Esophagus (tissue), 2 donors: ENCODE measurements at regions not wholly inside any gene's neighbourhood (a gene's known extent, or its start where the extent isn't known, plus 50 kb on each side); places are given as distances from the start of the nearest gene placed in this dataset.
"Not testable (repeated sequence)": the region's sequence is repeated elsewhere in the genome, so short reads cannot be mapped to it uniquely, and the experiment has no call there.

Experiments used
- H3K27ac ChIP-seq, 2 donors: one replicate each; pipeline ENCODE4 v1.5.1; 2013; ENCODE audit warnings: low read depth in 2 of 2, mild to moderate bottlenecking in 2 of 2, inconsistent platforms in 1 of 2, low read length in 1 of 2, moderate library complexity in 1 of 2
- H3K27me3 ChIP-seq, 2 donors: one replicate each; pipeline ENCODE4 v1.6.1; 2013; ENCODE audit warnings: low read length in 2 of 2, control low read depth in 1 of 2, mild to moderate bottlenecking in 1 of 2; ENCODE audit not compliant: insufficient read depth in 2 of 2, control insufficient read depth in 1 of 2
- H3K36me3 ChIP-seq, 2 donors: one replicate each; pipeline ENCODE4 v1.6.1; 2013; ENCODE audit warnings: low read length in 1 of 2; ENCODE audit not compliant: control insufficient read depth in 2 of 2, insufficient read depth in 2 of 2
- H3K4me1 ChIP-seq, 2 donors: one replicate each; pipeline ENCODE4 v1.6.1; 2013; ENCODE audit warnings: low read length in 1 of 2; ENCODE audit not compliant: control insufficient read depth in 2 of 2, insufficient read depth in 2 of 2
- H3K4me3 ChIP-seq, 2 donors: one replicate each; pipeline ENCODE4 v1.5.1; 2013; ENCODE audit warnings: low read length in 2 of 2, mild to moderate bottlenecking in 2 of 2, low read depth in 1 of 2, moderate library complexity in 1 of 2
- H3K9me3 ChIP-seq, 2 donors: one replicate each; pipeline ENCODE4 v1.6.1; 2013; ENCODE audit warnings: mild to moderate bottlenecking in 2 of 2, low read depth in 1 of 2, low read length in 1 of 2, moderate library complexity in 1 of 2; ENCODE audit not compliant: control insufficient read depth in 2 of 2, insufficient read depth in 1 of 2
- WGBS, 2 donors: extraction: QIAGEN DNeasy Blood & Tissue Kit; methylation state at CpG; one replicate each; pipeline ENCODE4 v1.1.7; 2013; 5-methylcytosine and 5-hydroxymethylcytosine counted together
- donor health status: healthy with polysubstance abuse.
- donor health status: Bipolar disorder and iron deficiency.

- Histone ChIP-seq H3K9me3 (no peaks in the 10 kb centered on the region), H3K4me3 (no peak overlapping the region), H3K27ac (no peak overlapping the region), H3K36me3 (no peaks in the 10 kb centered on the region), H3K27me3 (no peaks in the 10 kb centered on the region), H3K4me1 (no peaks in the 10 kb centered on the region)
- 16 to 31% methylated on average over 1 of the region's 1 CpG for WGBS, 2 donors
Measured at GRCh38 chr2:167851876-167852275, 395.5 kb downstream of the STK39 start.

GRCh38 chr2:167851323-167851860 is 396.0 kb downstream of the STK39 start:
- WGBS, 2 donors: 56 to 64% methylated on average over 4 of the region's 4 CpGs
- Histone ChIP-seq H3K27ac (no peak overlapping the region), H3K9me3 (no peaks in the 10 kb centered on the region), H3K4me1 (no peaks in the 10 kb centered on the region), H3K4me3 (no peak overlapping the region), H3K27me3 (no peaks in the 10 kb centered on the region), H3K36me3 (no peaks in the 10 kb centered on the region)

- H3K4me3 ChIP-seq: no peak overlapping the region
- H3K27ac ChIP-seq: no peak overlapping the region
- no peaks in the 10 kb centered on the region for H3K9me3 ChIP-seq
- H3K36me3 ChIP-seq: no peaks in the 10 kb centered on the region
- WGBS, 2 donors: 69 to 76% methylated on average over 9 of the region's 9 CpGs
- H3K4me1 ChIP-seq: no peaks in the 10 kb centered on the region
- H3K27me3 ChIP-seq: no peaks in the 10 kb centered on the region
Measured at GRCh38 chr2:167844714-167845530, 402.5 kb downstream of the STK39 start.

GRCh38 chr2:167843657-167844056 is 403.7 kb downstream of the STK39 start:
- H3K27me3 ChIP-seq: no peaks in the 10 kb centered on the region
- H3K27ac ChIP-seq: no peak overlapping the region
- 84 to 86% methylated on average over 2 of the region's 2 CpGs for WGBS, 2 donors
- H3K4me1 ChIP-seq: no peaks in the 10 kb centered on the region
- H3K36me3 ChIP-seq: no peaks in the 10 kb centered on the region
- no peak overlapping the region for H3K4me3 ChIP-seq
- no peaks in the 10 kb centered on the region for H3K9me3 ChIP-seq

- H3K27me3 ChIP-seq: no peaks in the 10 kb centered on the region
- WGBS, 2 donors: 93 to 97% methylated on average over 1 of the region's 1 CpG
- no peak overlapping the region for H3K4me3 ChIP-seq
- H3K4me1 ChIP-seq: no peaks in the 10 kb centered on the region
- no peak overlapping the region for H3K27ac ChIP-seq
- no peaks in the 10 kb centered on the region for H3K9me3 ChIP-seq
- H3K36me3 ChIP-seq: no peaks in the 10 kb centered on the region
Measured at GRCh38 chr2:167843217-167843616, 404.2 kb downstream of the STK39 start.

- H3K4me3 ChIP-seq: no peak overlapping the region
- H3K27ac ChIP-seq: no peak overlapping the region
- no peaks in the 10 kb centered on the region for H3K36me3 ChIP-seq
- no peaks in the 10 kb centered on the region for H3K9me3 ChIP-seq
- H3K27me3 ChIP-seq: no peaks in the 10 kb centered on the region
- WGBS, 2 donors: 89 to 94% methylated on average over 1 of the region's 1 CpG
- H3K4me1 ChIP-seq: no peaks in the 10 kb centered on the region
Measured at GRCh38 chr2:167842047-167842446, 405.3 kb downstream of the STK39 start.

GRCh38 chr2:167835290-167835689 is 412.1 kb downstream of the STK39 start:
- H3K27ac ChIP-seq, H3K4me3 ChIP-seq, H3K9me3 ChIP-seq, H3K27me3 ChIP-seq, H3K4me1 ChIP-seq, H3K36me3 ChIP-seq: not testable (repeated sequence)
- WGBS, 2 donors: 79 to 90% methylated on average over 8 of the region's 8 CpGs

- no peak overlapping the region for H3K4me3 ChIP-seq
- WGBS, 2 donors: 87 to 92% methylated on average over 5 of the region's 5 CpGs
- no peaks in the 10 kb centered on the region for H3K27me3 ChIP-seq
- H3K9me3 ChIP-seq: no peaks in the 10 kb centered on the region
- no peaks in the 10 kb centered on the region for H3K4me1 ChIP-seq
- no peak overlapping the region for H3K27ac ChIP-seq
- no peaks in the 10 kb centered on the region for H3K36me3 ChIP-seq
Measured at GRCh38 chr2:167834707-167835106, 412.7 kb downstream of the STK39 start.

- Histone ChIP-seq H3K4me3 (no peak overlapping the region), H3K27ac (no peak overlapping the region), H3K27me3 (no peaks in the 10 kb centered on the region), H3K4me1 (no peaks in the 10 kb centered on the region), H3K9me3 (no peaks in the 10 kb centered on the region), H3K36me3 (no peaks in the 10 kb centered on the region)
- WGBS, 2 donors: 79 to 80% methylated on average over 4 of the region's 4 CpGs
Measured at GRCh38 chr2:167833294-167833693, 414.1 kb downstream of the STK39 start.

- Histone ChIP-seq H3K27me3 (no peaks in the 10 kb centered on the region), H3K36me3 (no peaks in the 10 kb centered on the region), H3K9me3 (no peaks in the 10 kb centered on the region), H3K4me3 (no peak overlapping the region), H3K4me1 (no peaks in the 10 kb centered on the region), H3K27ac (no peak overlapping the region)
- 51 to 56% methylated on average over 4 of the region's 4 CpGs for WGBS, 2 donors
Measured at GRCh38 chr2:167832868-167833287, 414.5 kb downstream of the STK39 start.
